ENCODE measurements at regions not wholly inside any gene's neighbourhood (a gene's known extent, or its start where the extent isn't known, plus 50 kb on each side); places are given as distances from the start of the nearest gene placed in this dataset.

DNA sequence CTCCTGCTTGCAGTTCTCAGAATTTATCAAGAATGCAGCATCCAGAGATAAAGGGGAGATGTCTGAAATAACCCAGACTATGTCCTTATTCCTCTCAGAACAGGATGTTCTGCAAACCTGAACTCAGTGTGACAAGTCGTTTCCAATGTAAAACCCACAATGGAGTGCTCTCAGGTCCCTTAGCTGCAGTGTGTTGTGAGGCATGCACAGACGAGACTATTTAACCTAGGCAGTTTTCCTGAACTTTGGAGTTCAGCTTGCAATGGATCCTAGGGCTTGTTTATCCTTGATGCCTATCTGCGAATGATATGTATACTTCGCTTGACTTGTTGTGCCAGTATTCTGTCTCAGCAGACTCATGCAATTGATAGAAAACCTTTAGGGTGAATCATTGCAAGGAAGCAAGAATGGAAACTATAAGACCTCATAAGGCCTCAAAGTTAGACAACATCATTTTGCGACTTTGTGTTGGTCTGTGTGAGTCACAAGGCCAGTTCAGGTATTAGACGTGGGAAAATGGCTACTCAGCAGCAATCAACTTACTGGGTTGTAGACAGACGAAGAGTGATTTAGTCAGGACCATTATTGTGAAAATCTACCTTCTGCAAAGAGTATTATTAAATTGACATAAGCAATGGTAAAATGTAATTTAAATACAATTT is 2439.9 kb upstream of the PCDH20 start:
- H3K4me1 ChIP-seq, result no peaks in the 10 kb centered on the region
- no peak for DNase-seq (ENCODE audit: extremely low spot score)
- no peaks in the 10 kb centered on the region for H3K27me3 ChIP-seq
- no peak overlapping the region for H3K4me3 ChIP-seq
- no peak overlapping the region for H3K27ac ChIP-seq (replicated peaks in 1 of 4)
- H3K9me3 ChIP-seq, result no peaks in the 10 kb centered on the region
- WGBS, result 90% methylated on average over 7 of the region's 7 CpGs
- no peaks in the 10 kb centered on the region for H3K36me3 ChIP-seq
- intact Hi-C loops (cut with DNase I), result no loop called here
- no peak for TF ChIP-seq POLR2A (IDR thresholded peaks at IDR 0.05; ENCODE audit: low read depth)
- TF ChIP-seq POLR2AphosphoS5 (IDR thresholded peaks at IDR 0.05), result no peak
- TF ChIP-seq EP300 (IDR thresholded peaks at IDR 0.05), result no peak

GRCh38 chr13:63853816-63854215 is 2438.2 kb upstream of the PCDH20 start:
- DNase-seq (ENCODE audit: extremely low spot score), result no peak
- intact Hi-C loops (cut with DNase I), result no loop called here
- H3K27ac ChIP-seq (replicated peaks in 1 of 4), result no peak overlapping the region
- H3K27me3 ChIP-seq, result no peaks in the 10 kb centered on the region
- no peaks in the 10 kb centered on the region for H3K36me3 ChIP-seq
- H3K4me3 ChIP-seq, result no peak overlapping the region
- H3K9me3 ChIP-seq, result no peaks in the 10 kb centered on the region
- TF ChIP-seq, protein P1, sequence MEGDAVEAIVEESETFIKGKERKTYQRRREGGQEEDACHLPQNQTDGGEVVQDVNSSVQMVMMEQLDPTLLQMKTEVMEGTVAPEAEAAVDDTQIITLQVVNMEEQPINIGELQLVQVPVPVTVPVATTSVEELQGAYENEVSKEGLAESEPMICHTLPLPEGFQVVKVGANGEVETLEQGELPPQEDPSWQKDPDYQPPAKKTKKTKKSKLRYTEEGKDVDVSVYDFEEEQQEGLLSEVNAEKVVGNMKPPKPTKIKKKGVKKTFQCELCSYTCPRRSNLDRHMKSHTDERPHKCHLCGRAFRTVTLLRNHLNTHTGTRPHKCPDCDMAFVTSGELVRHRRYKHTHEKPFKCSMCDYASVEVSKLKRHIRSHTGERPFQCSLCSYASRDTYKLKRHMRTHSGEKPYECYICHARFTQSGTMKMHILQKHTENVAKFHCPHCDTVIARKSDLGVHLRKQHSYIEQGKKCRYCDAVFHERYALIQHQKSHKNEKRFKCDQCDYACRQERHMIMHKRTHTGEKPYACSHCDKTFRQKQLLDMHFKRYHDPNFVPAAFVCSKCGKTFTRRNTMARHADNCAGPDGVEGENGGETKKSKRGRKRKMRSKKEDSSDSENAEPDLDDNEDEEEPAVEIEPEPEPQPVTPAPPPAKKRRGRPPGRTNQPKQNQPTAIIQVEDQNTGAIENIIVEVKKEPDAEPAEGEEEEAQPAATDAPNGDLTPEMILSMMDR (IDR thresholded peaks at IDR 0.05), result no peak
- TF ChIP-seq EP300 (IDR thresholded peaks at IDR 0.05), result no peak
- no peak for TF ChIP-seq POLR2AphosphoS5 (IDR thresholded peaks at IDR 0.05)
- no peak for TF ChIP-seq POLR2A (IDR thresholded peaks at IDR 0.05; ENCODE audit: low read depth)
- no peaks in the 10 kb centered on the region for H3K4me1 ChIP-seq
- 69% methylated on average over 2 of the region's 2 CpGs for WGBS

DNA sequence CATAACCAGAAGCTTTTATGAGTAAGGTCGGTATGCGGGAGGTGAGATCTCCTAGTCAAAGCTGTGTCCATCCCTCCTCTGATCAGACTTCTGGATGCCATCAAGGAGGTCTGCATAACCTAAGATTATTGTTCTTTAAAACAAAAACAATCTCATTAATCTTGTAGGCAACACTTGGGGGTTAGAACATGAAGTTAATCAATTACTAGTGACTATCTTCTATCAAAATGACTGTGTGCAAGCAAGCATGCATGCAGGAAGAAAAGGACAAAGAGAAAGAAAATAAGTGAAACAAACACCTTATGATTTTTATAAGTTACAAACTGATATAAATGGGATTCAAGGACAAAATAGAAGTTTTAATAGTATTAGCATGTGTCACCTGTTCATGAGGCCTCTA is 2435.9 kb upstream of the PCDH20 start:
- TF ChIP-seq, protein P1 (IDR thresholded peaks at IDR 0.05), result no peak
- TF ChIP-seq POLR2A (IDR thresholded peaks at IDR 0.05; ENCODE audit: low read depth), result no peak
- TF ChIP-seq POLR2AphosphoS5 (IDR thresholded peaks at IDR 0.05), result no peak
- TF ChIP-seq EP300 (IDR thresholded peaks at IDR 0.05), result no peak
- WGBS, result 94% methylated on average over 2 of the region's 2 CpGs
- no peaks in the 10 kb centered on the region for H3K36me3 ChIP-seq

GRCh38 chr13:63843766-63844699 is 2428.4 kb upstream of the PCDH20 start:
- Histone ChIP-seq H3K4me1 (peaks cover 0 to 13% (median 9%) of the 10 kb centered on the region in 4 donors), H3K27me3 (no peaks in the 10 kb centered on the region), H3K36me3 (no peaks in the 10 kb centered on the region), H3K27ac (replicated peaks in 1 of 4) (no peak overlapping the region), H3K4me3 (no peak overlapping the region), H3K9me3 (peaks cover 0 to 8% (median under 1%) of the 10 kb centered on the region in 4 donors)
- DNase-seq (ENCODE audit: extremely low spot score), result no peak
- intact Hi-C loops (cut with DNase I), result no loop called here
- no peak for TF ChIP-seq POLR2A (IDR thresholded peaks at IDR 0.05; ENCODE audit: low read depth)
- TF ChIP-seq POLR2AphosphoS5 (IDR thresholded peaks at IDR 0.05), result no peak
- WGBS, result 94% methylated on average over 17 of the region's 42 CpGs

More for the DNA sequence above, 2435.9 kb upstream of the PCDH20 start:
- no peaks in the 10 kb centered on the region for H3K9me3 ChIP-seq
- intact Hi-C loops (cut with DNase I), result no loop called here
- DNase-seq (ENCODE audit: extremely low spot score), result no peak
- peaks cover 0 to 13% (median 9%) of the 10 kb centered on the region in 4 donors for H3K4me1 ChIP-seq
- no peaks in the 10 kb centered on the region for H3K27me3 ChIP-seq
- no peak overlapping the region for H3K4me3 ChIP-seq
- no peak overlapping the region for H3K27ac ChIP-seq (replicated peaks in 1 of 4)

DNA sequence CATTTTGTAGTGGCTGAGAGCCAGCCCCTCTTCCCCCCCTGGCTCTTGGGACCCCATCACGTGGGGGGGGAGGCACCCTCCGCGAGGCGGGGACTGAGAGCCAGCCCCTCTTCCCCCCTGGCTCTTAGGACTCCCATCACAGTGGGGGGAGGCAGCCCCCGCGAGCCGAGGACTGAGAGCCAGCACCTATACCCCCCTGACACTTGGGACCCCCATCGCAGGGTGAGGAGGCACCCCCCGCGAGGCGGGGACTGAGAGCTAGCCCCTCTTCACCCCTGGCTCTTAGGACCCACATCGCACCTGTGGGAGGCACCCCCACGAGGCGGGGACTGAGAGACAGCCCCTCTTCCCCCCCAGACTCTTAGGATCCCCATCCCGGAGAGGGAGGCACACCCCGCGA is 2426.5 kb upstream of the PCDH20 start:
- TF ChIP-seq, protein P1 (IDR thresholded peaks at IDR 0.05), result no peak
- TF ChIP-seq EP300 (IDR thresholded peaks at IDR 0.05) (no peak), POLR2A (IDR thresholded peaks at IDR 0.05; ENCODE audit: low read depth) (no peak), POLR2AphosphoS5 (IDR thresholded peaks at IDR 0.05) (no peak)
- Histone ChIP-seq H3K27ac (replicated peaks in 1 of 4) (no peak overlapping the region), H3K9me3 (peaks cover 0 to 12% (median 4%) of the 10 kb centered on the region in 4 donors), H3K4me3 (no peak overlapping the region), H3K36me3 (no peaks in the 10 kb centered on the region), H3K27me3 (peaks cover 0 to 3% (median 0%) of the 10 kb centered on the region in 4 donors), H3K4me1 (no peaks in the 10 kb centered on the region)
- DNase-seq (ENCODE audit: extremely low spot score), result no peak
- WGBS, result 83% methylated on average over 5 of the region's 17 CpGs
- intact Hi-C loops (cut with DNase I), result no loop called here

All from esophagus muscularis mucosa (tissue), 4 donors.